GM12873 (cell line): ENCODE measurements at regions not wholly inside any gene's neighbourhood (a gene's known extent, or its start where the extent isn't known, plus 50 kb on each side); places are given as distances from the start of the nearest gene placed in this dataset.

ENCODE experiments used
- CTCF ChIP-seq: IDR thresholded peaks from 2 replicates; pipeline ENCODE4 v1.5.1; 2012; ENCODE audit warnings: low read depth, mild to moderate bottlenecking, moderate library complexity, low read length, control low read depth; ENCODE audit not compliant: insufficient read depth; ENCODE audit errors: missing control alignments

DNA sequence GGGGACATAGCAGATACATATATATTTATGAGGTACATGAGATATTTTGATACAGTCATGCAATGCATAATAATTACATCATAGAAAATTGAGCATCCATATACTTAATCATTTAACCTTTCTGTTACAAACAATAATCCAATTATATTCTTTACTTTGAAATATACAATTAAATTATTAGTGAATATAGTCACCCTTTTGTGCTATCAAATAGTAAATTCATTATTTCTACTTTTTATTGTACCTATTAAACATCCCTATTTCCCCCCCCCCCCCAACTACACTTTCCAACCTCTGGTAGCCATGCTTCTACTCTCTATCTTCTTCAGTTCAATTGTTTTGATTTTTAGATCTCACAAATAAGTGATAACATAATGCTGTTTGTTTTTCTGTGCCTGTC, 719.1 kb downstream of the ZBBX start:
- TF ChIP-seq CTCF: no peak

- no peak for TF ChIP-seq CTCF
Observed at GRCh38 chr3:166637984-166638530, 742.0 kb downstream of the ZBBX start.

GRCh38 chr3:166634091-166634746, 745.9 kb downstream of the ZBBX start:
- no peak for TF ChIP-seq CTCF

DNA sequence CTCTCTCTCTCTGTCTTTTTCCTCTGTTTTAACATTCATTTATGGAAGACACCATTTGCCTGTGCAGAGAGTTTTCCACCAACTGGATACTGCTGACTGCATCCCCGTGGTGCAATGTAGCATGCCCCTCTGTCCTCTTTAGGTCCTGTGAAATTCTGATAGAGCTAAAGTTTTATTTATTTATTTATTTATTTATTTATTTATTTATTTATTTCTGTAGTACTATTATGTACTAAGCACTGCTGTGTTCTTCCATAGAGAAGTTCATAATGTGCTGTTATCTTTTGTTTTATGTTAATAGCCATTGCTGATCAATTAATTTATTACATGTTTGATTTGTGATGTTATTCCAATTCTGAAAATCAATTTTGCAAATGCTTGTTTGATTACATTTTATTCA, 749.9 kb downstream of the ZBBX start:
- no peak for TF ChIP-seq CTCF

GRCh38 chr3:166613365-166613764, 766.7 kb downstream of the ZBBX start:
- TF ChIP-seq CTCF: no peak

DNA sequence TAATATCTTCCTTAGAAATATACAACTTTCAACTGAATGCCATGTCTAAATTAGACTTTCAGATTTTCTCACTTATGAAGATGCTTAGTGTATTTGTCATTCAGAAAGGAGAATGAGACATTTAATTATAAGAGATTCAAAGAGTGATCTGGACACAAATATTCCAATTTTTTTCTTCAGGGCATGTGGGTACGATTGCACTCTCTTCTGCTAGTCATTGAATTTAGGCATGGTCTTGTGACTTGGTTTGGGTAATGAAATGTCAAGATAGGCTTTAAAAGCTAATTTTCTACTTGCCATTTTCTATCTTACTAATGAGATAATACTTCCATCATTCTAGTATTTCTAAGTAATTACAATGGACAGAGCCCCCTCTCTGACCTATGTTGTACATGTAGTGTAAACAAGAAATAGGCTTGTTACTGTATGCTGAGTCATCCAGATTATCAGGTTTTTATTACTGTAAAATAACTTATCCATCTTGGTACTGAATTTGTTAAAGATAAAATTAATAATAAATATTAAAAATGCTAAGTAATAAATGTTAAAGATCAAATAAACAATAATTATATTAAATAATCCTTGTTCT, 770.8 kb upstream of the BCHE start:
- no peak for TF ChIP-seq CTCF

DNA sequence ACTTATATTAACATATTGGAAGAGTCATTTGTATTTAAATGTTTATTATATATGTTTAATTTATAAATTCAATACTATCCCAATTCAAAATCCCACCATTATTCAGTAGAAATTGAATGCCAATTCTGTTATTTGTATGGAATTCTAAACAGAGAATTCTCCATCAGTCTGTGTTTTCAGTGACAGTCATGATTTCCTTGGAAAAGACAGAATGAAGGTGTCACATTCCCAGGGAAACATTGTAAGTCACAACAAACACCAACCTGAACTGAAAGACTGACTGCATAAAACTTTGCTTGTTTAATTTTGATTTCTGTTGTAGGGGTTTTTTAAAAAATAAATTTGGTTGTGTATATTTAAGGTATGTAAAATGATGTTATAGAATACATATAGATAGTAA, 769.8 kb upstream of the BCHE start:
- TF ChIP-seq CTCF: no peak
